T-helper 22 cell (primary cell): ENCODE measurements at regions not wholly inside any gene's neighbourhood (a gene's known extent, or its start where the extent isn't known, plus 50 kb on each side); places are given as distances from the start of the nearest gene placed in this dataset.
"Not testable (repeated sequence)": the region's sequence is repeated elsewhere in the genome, so short reads cannot be mapped to it uniquely, and the experiment has no call there.

Source experiments
- DNase-seq: peaks from one replicate; pipeline ENCODE4 v3.0.0-alpha.2; 2020; ENCODE audit warnings: low read depth

DNA sequence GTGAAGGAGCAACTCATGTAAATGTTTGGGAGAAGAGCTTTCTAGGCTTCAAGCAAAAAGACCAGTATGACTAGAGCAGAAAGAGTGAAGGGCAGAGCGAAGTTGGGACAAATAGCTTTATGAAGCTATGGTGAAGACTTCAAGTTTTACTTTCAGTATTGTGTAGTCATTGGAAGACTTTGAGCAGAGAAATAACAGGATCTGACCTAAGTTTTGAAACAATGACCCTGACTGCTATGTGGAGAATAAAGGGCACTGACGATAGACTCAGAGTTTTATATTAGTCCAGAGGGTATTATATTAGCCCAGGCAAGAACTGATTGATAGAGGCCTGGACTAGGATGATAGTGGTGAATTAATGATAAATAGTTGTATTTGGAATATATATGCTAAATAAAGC lies 187.3 kb downstream of the KTN1 start:
- no peak for DNase-seq

DNA sequence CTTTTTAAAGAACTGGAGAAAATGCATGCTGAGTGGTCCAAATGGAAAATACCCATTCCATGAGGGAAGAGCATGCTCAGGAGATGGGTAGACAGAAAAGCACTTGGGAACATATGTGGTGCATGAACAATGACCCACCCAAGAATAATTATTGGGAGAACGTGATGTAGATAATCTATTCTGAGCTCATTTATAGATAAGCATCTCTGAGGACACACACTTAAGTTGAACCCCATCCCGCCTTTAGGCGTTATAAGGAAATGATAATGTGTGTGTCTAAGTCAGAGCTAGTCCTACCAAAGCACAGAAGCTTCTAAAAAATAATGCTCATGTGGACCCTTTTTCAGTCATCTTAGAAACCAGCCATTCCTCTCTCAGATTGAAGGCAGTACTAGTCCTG lies 189.9 kb downstream of the KTN1 start:
- no peak for DNase-seq

- DNase-seq = no peak
Observed at GRCh38 chr14:55771242-55771981, 191.4 kb downstream of the KTN1 start.

DNA sequence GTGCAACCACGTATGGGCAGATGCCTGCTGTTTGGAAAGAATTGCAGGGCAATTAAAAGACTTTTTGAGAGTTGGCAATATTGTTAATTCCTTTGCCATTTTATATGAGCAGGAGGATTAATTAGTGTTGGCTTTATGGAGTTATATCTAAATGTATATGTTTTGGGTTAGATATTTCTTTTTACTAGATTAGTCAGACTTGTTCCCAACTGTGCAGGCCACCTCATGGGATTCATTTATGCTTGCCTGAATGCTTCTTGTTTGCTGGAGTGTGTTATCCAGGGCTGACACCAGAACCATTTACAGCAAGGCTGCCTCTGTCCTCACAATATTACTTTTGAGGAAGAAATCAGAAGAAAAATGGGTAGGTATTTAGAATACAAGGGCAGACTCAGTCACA lies 192.5 kb downstream of the KTN1 start:
- DNase-seq = no peak

- DNase-seq = no peak
Observed at GRCh38 chr14:55773312-55773711, 193.3 kb downstream of the KTN1 start.

DNA sequence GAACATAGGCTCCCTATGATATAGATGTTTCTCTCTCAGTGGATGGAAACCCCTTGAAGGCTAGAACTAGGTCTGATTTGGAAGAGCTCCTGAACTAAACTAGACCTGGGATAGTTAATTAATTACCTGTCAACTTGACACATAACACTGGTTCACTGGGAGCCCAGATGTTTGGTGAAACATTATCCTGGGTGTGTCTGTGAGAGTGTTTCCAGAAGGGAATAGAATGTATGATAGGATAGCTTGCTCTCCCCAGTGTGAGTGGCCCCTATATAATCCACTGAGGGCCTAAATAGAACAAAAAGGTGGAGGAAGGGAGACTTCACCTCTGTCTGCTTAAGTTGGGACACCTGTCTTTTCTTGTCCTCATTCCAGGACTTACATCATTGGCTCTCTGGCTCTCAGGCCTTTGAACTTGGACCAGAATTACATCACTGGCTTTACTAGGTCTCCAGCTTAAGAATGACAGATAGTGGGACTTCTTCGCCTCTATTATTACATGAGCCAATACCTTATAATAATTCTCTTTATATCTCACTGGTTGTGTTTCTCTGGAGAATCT lies 194.1 kb downstream of the KTN1 start:
- DNase-seq = no peak

DNA sequence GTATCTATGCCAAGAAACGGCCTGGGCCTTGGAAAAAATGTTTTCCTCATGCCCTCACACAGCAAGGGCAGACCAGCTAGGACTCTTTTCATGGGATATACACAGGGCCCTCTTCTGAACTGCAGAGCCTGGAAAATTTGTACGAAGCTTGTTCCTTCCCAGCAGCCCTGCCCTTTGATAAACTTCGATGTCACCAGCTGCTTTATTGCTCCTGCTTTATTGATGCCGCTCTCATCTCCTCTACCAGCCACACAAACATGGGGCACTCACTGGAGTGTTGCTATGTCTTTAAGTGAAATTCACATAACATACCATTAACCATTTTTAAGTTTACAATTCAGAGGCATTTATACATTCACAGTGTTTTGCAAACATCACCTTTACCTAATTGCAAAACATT lies 197.9 kb downstream of the KTN1 start:
- DNase-seq = no peak

DNA sequence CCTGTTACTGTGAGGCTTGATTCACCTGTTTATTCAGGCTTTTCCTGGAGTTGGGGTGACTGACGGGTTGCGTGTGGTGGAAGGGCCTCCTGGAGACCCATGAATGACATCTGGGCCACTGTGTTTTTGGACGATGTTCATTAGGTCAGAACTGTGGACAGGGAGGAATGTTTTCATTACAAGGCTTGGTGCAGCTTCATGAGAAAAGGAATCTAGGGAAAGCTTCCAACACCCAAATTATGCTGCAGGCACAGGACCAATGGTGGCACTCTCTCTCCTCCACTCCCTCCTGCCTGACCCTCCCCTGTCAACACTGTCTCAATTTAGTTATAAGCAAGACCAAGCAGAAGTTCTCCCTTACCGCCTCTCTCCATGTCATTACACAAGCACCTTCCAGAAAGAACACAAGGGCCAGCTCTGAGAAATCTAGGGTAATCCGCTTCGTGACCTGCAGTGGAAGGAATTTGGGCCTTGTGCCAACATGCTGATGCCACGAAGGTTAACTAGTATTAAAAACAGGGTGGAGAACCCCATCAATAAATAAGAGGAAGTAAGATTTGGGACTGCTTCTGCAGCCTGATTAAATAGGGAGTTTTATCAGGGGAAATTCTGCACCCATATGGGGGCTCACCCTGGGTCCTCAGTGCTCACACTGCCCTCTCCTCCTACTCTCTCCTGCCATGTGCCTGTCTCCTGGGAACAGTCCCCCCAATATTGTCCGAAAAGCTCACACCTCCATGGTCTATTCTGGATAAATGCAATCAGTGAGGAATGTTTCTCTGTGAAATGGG lies 200.3 kb downstream of the KTN1 start:
- DNase-seq = no peak

DNA sequence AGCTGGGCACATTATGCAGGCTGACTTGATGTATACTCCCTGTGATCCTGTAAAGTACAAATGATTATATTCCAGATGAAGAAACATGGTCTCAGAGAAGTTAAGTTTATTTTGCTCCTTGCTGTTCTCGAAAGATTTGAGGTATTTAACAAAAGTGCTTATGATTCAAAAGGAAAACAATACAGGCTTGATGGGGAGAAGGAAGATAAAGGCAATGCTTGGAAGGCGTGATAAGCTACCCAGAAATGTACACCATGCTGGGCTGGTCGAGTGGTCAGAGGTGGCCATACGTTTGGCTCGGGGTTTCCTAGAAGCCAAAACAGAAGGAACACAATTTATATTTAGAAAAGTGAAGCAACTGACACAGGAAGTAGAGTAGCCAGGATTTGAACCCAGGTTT lies 201.0 kb downstream of the KTN1 start:
- no peak for DNase-seq

- no peak for DNase-seq
Observed at GRCh38 chr14:55782166-55782565, 202.2 kb downstream of the KTN1 start.

DNA sequence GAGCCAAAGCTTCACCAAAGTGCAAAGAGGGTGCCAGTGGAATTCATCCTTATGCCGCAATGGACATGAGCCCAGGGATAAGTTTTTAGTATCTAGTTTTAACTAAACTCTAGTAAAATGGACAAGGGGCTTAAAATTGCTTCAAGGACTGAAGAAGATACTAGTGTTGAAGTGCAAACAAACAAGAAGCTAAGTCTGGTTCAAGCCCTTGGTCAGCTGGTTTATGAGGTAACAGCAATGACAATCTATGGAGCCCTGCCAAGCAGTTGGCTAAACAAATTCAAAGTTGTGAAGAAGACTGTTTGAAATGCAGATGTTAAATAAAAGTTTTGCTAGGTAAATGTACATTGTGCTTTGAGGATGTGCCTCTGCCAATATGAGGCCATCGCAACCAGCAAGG lies 209.4 kb downstream of the KTN1 start:
- no peak for DNase-seq

GRCh38 chr14:55794655-55795595 lies 214.9 kb downstream of the KTN1 start:
- DNase-seq = no peak

DNA sequence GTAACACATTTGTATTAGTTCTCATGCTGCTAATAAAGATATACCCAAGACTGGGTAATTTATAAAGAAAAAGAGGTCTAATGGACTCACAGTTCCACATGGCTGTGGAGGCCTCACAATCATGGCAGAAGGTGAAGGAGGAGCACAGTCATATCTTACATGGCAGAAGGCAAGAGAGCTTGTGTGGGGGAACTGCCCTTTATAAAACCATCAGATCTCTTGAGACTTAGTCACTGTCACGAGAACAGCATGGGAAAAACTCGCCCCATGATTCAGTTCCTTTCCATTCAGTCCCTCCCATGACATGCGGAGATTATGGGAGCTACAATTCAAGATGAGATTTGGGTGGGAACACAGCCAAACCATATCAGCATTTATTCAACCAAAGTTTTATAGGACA lies 216.5 kb downstream of the KTN1 start:
- not testable (repeated sequence) for DNase-seq

GRCh38 chr14:55798406-55798805 lies 218.4 kb downstream of the KTN1 start:
- no peak for DNase-seq

DNA sequence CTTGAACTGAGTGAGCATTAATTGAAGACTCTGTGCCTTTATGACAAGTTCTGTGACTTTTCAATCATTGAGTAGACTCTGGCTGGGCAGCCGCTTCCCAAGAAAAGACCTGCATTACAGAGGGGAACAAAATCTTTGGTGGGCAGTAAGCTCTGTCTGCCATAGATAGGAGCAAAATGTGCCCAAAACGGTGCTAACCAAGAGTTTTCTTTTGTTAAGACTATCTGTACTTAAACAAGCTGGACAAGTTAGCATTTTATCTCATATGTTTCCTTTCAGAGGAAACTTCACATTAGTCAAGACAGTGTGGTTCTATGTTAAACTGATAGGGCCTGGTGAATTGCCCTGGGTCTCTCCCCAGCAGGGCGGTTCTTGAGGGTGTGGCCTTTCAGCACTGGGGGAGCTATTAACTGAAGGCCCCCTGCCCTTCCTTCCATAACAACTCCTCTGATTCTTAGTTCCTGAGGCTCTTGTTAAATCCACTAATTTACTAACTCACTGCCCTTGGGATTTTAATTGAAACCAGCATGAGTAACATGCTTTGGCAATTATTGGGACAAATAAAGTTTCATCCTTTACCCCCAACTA lies 219.6 kb downstream of the KTN1 start:
- DNase-seq = no peak

- no peak for DNase-seq
Observed at GRCh38 chr14:55800156-55800785, 220.3 kb downstream of the KTN1 start.

DNA sequence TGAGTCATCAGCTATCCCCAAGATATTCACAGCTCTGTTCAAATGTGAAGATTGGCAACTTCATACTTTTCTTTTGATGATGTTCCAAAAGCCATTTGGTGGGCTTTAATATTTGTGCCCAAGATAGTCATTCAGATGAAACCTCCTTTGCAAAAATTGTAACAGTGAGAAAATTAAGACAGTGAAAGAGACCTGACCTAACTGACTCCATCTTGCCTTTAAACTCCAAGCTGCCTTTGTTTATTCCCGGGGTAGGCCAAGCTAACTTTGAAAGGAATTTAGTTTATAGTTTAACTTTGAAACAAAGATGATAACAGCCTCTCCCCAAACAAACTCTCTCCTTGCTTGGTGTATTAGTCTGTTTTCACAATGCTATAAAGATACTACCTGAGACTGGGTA lies 221.1 kb downstream of the KTN1 start:
- DNase-seq = no peak

- no peak for DNase-seq
Observed at GRCh38 chr14:55802986-55803872, 223.2 kb downstream of the KTN1 start.

GRCh38 chr14:55803873-55804553 lies 224.0 kb downstream of the KTN1 start:
- no peak for DNase-seq

DNA sequence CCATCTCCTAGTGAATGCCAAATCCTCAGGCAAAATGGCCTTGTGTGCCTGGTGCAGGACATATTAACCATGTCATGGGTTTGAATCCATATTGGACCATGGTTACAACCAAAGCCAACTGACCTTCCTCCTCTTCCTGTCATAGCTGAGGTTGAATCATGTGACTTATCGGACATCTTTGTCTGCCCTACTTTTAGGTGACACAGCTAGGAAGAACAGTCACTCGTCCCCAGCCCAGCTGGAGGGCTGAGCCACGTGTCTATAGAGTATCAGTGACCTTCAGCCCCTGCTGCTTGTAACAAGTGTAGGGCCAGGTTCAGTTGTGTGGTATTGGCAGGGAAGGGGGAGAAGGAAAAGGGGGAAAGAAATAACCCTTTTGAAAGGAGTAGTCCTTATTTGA lies 225.2 kb downstream of the KTN1 start:
- no peak for DNase-seq
